ENCODE measurements at regions not wholly inside any gene's neighbourhood (a gene's known extent, or its start where the extent isn't known, plus 50 kb on each side); places are given as distances from the start of the nearest gene placed in this dataset.

GRCh38 chr9:78792745-78793144, 495.8 kb downstream of the PSAT1 start:
- TF ChIP-seq EZH2phosphoT487 (IDR thresholded peaks at IDR 0.05; ENCODE audit: borderline replicate concordance): no peak
- no peak for TF ChIP-seq CTCF (conservative IDR thresholded peaks at IDR 0.05; ENCODE audit: low read length)
- Histone ChIP-seq H2AFZ (ENCODE audit: low read length) (no peak overlapping the region), H3K9ac (ENCODE audit: low read depth, low read length, poor library complexity, severe bottlenecking) (no peak overlapping the region)

GRCh38 chr9:78805771-78806170, 508.8 kb downstream of the PSAT1 start:
- Histone ChIP-seq H3K79me2 (ENCODE audit: insufficient read depth, low read length) (no peaks in the 10 kb centered on the region), H3K9ac (ENCODE audit: low read depth, low read length, poor library complexity, severe bottlenecking) (no peak overlapping the region), H2AFZ (ENCODE audit: low read length) (no peak overlapping the region), H3K36me3 (ENCODE audit: insufficient read depth, low read length) (no peaks in the 10 kb centered on the region), H3K4me3 (ENCODE audit: low read length, poor library complexity, severe bottlenecking) (no peak overlapping the region), H4K20me1 (ENCODE audit: insufficient read depth, low read length, poor library complexity, severe bottlenecking) (no peaks in the 10 kb centered on the region), H3K4me2 (ENCODE audit: low read depth, low read length, poor library complexity, severe bottlenecking) (no peak overlapping the region), H3K27me3 (ENCODE audit: insufficient read depth, low read length, poor library complexity, severe bottlenecking) (no peaks in the 10 kb centered on the region), H3F3A (ENCODE audit: low read depth) (no peaks in the 10 kb centered on the region), H3K4me1 (ENCODE audit: insufficient read depth, low read length, poor library complexity, severe bottlenecking) (no peaks in the 10 kb centered on the region), H3K9me3 (ENCODE audit: insufficient read depth, low read depth, low read length) (no peaks in the 10 kb centered on the region), H3K9me2 (replicated peaks; ENCODE audit: low read depth, low read length) (no peaks in the 10 kb centered on the region)
- no peak for TF ChIP-seq CTCF (conservative IDR thresholded peaks at IDR 0.05; ENCODE audit: low read length)
- TF ChIP-seq EZH2phosphoT487 (IDR thresholded peaks at IDR 0.05; ENCODE audit: borderline replicate concordance): no peak

More at GRCh38 chr9:78792745-78793144, 495.8 kb downstream of the PSAT1 start:
- H3K79me2 ChIP-seq (ENCODE audit: insufficient read depth, low read length): no peaks in the 10 kb centered on the region
- no peaks in the 10 kb centered on the region for H3F3A ChIP-seq (ENCODE audit: low read depth)
- H3K27me3 ChIP-seq (ENCODE audit: insufficient read depth, low read length, poor library complexity, severe bottlenecking): no peaks in the 10 kb centered on the region
- no peaks in the 10 kb centered on the region for H3K9me3 ChIP-seq (ENCODE audit: insufficient read depth, low read depth, low read length)
- H3K36me3 ChIP-seq (ENCODE audit: insufficient read depth, low read length): no peaks in the 10 kb centered on the region
- H3K9me2 ChIP-seq (replicated peaks; ENCODE audit: low read depth, low read length): no peaks in the 10 kb centered on the region
- H3K4me1 ChIP-seq (ENCODE audit: insufficient read depth, low read length, poor library complexity, severe bottlenecking): no peaks in the 10 kb centered on the region
- H3K4me3 ChIP-seq (ENCODE audit: low read length, poor library complexity, severe bottlenecking): no peak overlapping the region
- no peak overlapping the region for H3K4me2 ChIP-seq (ENCODE audit: low read depth, low read length, poor library complexity, severe bottlenecking)
- no peaks in the 10 kb centered on the region for H4K20me1 ChIP-seq (ENCODE audit: insufficient read depth, low read length, poor library complexity, severe bottlenecking)

- Histone ChIP-seq H3K4me2 (ENCODE audit: low read depth, low read length, poor library complexity, severe bottlenecking) (no peak overlapping the region), H3K27me3 (ENCODE audit: insufficient read depth, low read length, poor library complexity, severe bottlenecking) (no peaks in the 10 kb centered on the region), H4K20me1 (ENCODE audit: insufficient read depth, low read length, poor library complexity, severe bottlenecking) (no peaks in the 10 kb centered on the region), H3K9ac (ENCODE audit: low read depth, low read length, poor library complexity, severe bottlenecking) (no peak overlapping the region), H3K9me3 (ENCODE audit: insufficient read depth, low read depth, low read length) (no peaks in the 10 kb centered on the region), H3K9me2 (replicated peaks; ENCODE audit: low read depth, low read length) (no peaks in the 10 kb centered on the region), H3K36me3 (ENCODE audit: insufficient read depth, low read length) (no peaks in the 10 kb centered on the region), H2AFZ (ENCODE audit: low read length) (no peak overlapping the region), H3K79me2 (ENCODE audit: insufficient read depth, low read length) (no peaks in the 10 kb centered on the region), H3F3A (ENCODE audit: low read depth) (no peaks in the 10 kb centered on the region), H3K4me1 (ENCODE audit: insufficient read depth, low read length, poor library complexity, severe bottlenecking) (no peaks in the 10 kb centered on the region), H3K4me3 (ENCODE audit: low read length, poor library complexity, severe bottlenecking) (no peak overlapping the region)
- TF ChIP-seq EZH2phosphoT487 (IDR thresholded peaks at IDR 0.05; ENCODE audit: borderline replicate concordance) (no peak), CTCF (conservative IDR thresholded peaks at IDR 0.05; ENCODE audit: low read length) (no peak)
These were observed 509.7 kb downstream of the PSAT1 start for GRCh38 chr9:78806492-78807160.
